ENCODE measurements at regions not wholly inside any gene's neighbourhood (a gene's known extent, or its start where the extent isn't known, plus 50 kb on each side); places are given as distances from the start of the nearest gene placed in this dataset.

DNA sequence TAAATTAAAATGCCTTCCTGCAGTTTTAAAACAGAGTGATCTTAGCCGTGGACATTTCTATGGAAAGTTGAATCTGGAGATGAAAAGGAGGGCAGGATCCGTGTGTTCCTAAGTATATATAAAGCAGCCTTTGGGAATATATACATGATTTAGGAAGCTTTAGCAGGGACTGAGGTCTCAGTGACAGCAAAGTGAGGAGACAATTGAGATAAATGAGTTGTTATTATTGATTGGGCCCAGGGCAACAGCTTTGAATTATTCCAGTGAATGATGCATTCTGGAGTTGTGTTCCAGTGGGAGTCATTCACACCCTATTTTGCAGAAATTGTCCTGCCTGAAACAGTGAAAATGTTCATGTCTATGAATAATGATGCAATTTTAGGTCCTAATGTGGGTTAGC is 281.4 kb downstream of the BCHE start:
- TF ChIP-seq, protein P1, sequence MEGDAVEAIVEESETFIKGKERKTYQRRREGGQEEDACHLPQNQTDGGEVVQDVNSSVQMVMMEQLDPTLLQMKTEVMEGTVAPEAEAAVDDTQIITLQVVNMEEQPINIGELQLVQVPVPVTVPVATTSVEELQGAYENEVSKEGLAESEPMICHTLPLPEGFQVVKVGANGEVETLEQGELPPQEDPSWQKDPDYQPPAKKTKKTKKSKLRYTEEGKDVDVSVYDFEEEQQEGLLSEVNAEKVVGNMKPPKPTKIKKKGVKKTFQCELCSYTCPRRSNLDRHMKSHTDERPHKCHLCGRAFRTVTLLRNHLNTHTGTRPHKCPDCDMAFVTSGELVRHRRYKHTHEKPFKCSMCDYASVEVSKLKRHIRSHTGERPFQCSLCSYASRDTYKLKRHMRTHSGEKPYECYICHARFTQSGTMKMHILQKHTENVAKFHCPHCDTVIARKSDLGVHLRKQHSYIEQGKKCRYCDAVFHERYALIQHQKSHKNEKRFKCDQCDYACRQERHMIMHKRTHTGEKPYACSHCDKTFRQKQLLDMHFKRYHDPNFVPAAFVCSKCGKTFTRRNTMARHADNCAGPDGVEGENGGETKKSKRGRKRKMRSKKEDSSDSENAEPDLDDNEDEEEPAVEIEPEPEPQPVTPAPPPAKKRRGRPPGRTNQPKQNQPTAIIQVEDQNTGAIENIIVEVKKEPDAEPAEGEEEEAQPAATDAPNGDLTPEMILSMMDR (IDR thresholded peaks at IDR 0.05), result no peak
- TF ChIP-seq POLR2AphosphoS5 (IDR thresholded peaks at IDR 0.05) (no peak), POLR2A (IDR thresholded peaks at IDR 0.05) (no peak)

Data from prostate gland (tissue), 2 donors.